Upper lobe of right lung (tissue), 1 donor: ENCODE measurements at regions not wholly inside any gene's neighbourhood (a gene's known extent, or its start where the extent isn't known, plus 50 kb on each side); places are given as distances from the start of the nearest gene placed in this dataset.

ENCODE experiments used
- ATAC-seq: fragments of 200-7000 bp; cut with Tn5 transposase; one replicate; pipeline ENCODE4 v1.9.1; 2020; ENCODE audit warnings: mild to moderate bottlenecking, moderate library complexity
- DNase-seq: peaks from one replicate; pipeline ENCODE4 v3.0.0-alpha.2; 2020
- H3K27ac ChIP-seq: fragments of 200-600 bp; one replicate; pipeline ENCODE4 v1.8.0; 2022
- H3K27me3 ChIP-seq: fragments of 200-600 bp; one replicate; pipeline ENCODE4 v1.8.0; 2022; ENCODE audit warnings: mild to moderate bottlenecking
- H3K36me3 ChIP-seq: fragments of 200-600 bp; one replicate; pipeline ENCODE4 v1.8.0; 2022
- H3K4me1 ChIP-seq: fragments of 200-600 bp; one replicate; pipeline ENCODE4 v1.8.0; 2022
- H3K4me3 ChIP-seq: fragments of 200-600 bp; one replicate; pipeline ENCODE4 v1.8.0; 2022; ENCODE audit warnings: mild to moderate bottlenecking
- H3K9me3 ChIP-seq: fragments of 200-600 bp; one replicate; pipeline ENCODE4 v1.8.0; 2022
- CTCF ChIP-seq: fragments of 200-600 bp; IDR thresholded peaks from one replicate; pipeline ENCODE4 v1.8.0; 2022; ENCODE audit warnings: antibody characterized with exemption
- intact Hi-C: fragments of 100-400 bp; cut with DNase I; formaldehyde crosslinking; loops from one replicate; pipeline ENCODE4 v1.11.0; 2022
- donor health status: DM: no; HTN: yes; CAD: no; lungs with severe emphysema.

DNA sequence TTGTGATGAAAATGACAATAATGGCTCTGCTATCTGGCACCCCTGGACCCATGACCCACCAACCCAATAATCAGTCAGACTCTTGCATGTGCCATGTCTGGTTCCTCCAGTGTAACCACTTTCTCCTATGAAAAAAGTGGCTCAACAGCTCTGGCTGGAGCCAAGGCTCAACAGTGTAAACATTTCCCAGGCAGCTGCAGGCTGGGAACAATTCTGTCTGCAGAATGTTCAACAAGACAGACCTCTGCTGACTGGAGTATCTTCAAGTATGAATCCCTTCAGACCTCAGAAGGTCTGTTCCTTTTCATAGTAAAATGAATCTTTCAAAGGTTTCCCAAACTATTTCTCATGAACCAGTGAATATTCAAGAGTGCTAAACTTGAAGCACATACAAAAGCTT, 410.1 kb upstream of the HTR2A start:
- Histone ChIP-seq H3K27ac (no peak overlapping the region), H3K4me3 (no peak overlapping the region), H3K27me3 (no peaks in the 10 kb centered on the region), H3K4me1 (no peaks in the 10 kb centered on the region), H3K36me3 (no peaks in the 10 kb centered on the region), H3K9me3 (no peaks in the 10 kb centered on the region)
- TF ChIP-seq CTCF: no peak
- DNase-seq (no peak), ATAC-seq (no peak)
- intact Hi-C loops: no loop called here

DNA sequence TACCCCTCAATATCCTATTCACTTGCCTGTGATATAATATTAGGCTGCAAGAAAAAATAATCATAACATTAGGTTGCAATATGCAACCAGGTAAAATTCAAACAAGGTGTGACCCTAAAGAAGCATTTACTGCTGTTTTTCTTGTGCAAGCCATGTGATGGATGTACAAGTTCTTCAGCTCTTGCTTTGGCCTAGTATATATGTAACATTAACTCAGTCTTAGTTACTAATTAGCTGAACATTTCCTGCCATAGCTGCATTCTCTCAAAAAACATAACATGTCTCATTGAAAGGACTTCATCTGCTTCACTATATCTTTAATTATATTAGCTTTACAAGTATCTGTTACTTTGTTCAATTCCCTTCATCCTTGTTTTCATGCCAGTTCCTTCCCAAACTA, 406.8 kb upstream of the HTR2A start:
- Histone ChIP-seq H3K27me3 (no peaks in the 10 kb centered on the region), H3K27ac (no peak overlapping the region), H3K9me3 (no peaks in the 10 kb centered on the region), H3K4me1 (no peaks in the 10 kb centered on the region), H3K4me3 (no peak overlapping the region), H3K36me3 (no peaks in the 10 kb centered on the region)
- no peak for ATAC-seq
- intact Hi-C loops: no loop called here
- no peak for DNase-seq
- TF ChIP-seq CTCF: no peak

GRCh38 chr13:47299304-47299703, 402.5 kb upstream of the HTR2A start:
- H3K4me3 ChIP-seq: no peak overlapping the region
- H3K4me1 ChIP-seq: no peaks in the 10 kb centered on the region
- TF ChIP-seq CTCF: no peak
- H3K36me3 ChIP-seq: no peaks in the 10 kb centered on the region
- ATAC-seq (no peak), DNase-seq (no peak)
- no peak overlapping the region for H3K27ac ChIP-seq
- no peaks in the 10 kb centered on the region for H3K9me3 ChIP-seq
- intact Hi-C loops: no loop called here
- H3K27me3 ChIP-seq: no peaks in the 10 kb centered on the region

- intact Hi-C loops: no loop called here
- no peak overlapping the region for H3K27ac ChIP-seq
- no peak for ATAC-seq
- H3K9me3 ChIP-seq: no peaks in the 10 kb centered on the region
- H3K27me3 ChIP-seq: no peaks in the 10 kb centered on the region
- no peaks in the 10 kb centered on the region for H3K4me1 ChIP-seq
- H3K4me3 ChIP-seq: no peak overlapping the region
- no peak for DNase-seq
- no peaks in the 10 kb centered on the region for H3K36me3 ChIP-seq
- TF ChIP-seq CTCF: no peak
Observed at GRCh38 chr13:47298506-47298905, 401.7 kb upstream of the HTR2A start.

- intact Hi-C loops: no loop called here
- Histone ChIP-seq H3K9me3 (no peaks in the 10 kb centered on the region), H3K4me1 (no peaks in the 10 kb centered on the region), H3K27ac (no peak overlapping the region), H3K36me3 (no peaks in the 10 kb centered on the region), H3K27me3 (no peaks in the 10 kb centered on the region), H3K4me3 (no peak overlapping the region)
- DNase-seq (no peak), ATAC-seq (no peak)
- TF ChIP-seq CTCF: no peak
Observed at GRCh38 chr13:47294691-47295090, 397.8 kb upstream of the HTR2A start.

GRCh38 chr13:47291107-47291656, 394.3 kb upstream of the HTR2A start:
- Histone ChIP-seq H3K9me3 (no peaks in the 10 kb centered on the region), H3K4me3 (no peak overlapping the region), H3K27me3 (no peaks in the 10 kb centered on the region), H3K27ac (no peak overlapping the region), H3K36me3 (no peaks in the 10 kb centered on the region), H3K4me1 (no peaks in the 10 kb centered on the region)
- ATAC-seq (no peak), DNase-seq (no peak)
- TF ChIP-seq CTCF: no peak
- intact Hi-C loops: no loop called here
